ENCODE measurements at regions not wholly inside any gene's neighbourhood (a gene's known extent, or its start where the extent isn't known, plus 50 kb on each side); places are given as distances from the start of the nearest gene placed in this dataset.

GRCh38 chr14:73800970-73801515, 50.6 kb upstream of the PTGR2 start:
- no peak for DNase-seq

DNA sequence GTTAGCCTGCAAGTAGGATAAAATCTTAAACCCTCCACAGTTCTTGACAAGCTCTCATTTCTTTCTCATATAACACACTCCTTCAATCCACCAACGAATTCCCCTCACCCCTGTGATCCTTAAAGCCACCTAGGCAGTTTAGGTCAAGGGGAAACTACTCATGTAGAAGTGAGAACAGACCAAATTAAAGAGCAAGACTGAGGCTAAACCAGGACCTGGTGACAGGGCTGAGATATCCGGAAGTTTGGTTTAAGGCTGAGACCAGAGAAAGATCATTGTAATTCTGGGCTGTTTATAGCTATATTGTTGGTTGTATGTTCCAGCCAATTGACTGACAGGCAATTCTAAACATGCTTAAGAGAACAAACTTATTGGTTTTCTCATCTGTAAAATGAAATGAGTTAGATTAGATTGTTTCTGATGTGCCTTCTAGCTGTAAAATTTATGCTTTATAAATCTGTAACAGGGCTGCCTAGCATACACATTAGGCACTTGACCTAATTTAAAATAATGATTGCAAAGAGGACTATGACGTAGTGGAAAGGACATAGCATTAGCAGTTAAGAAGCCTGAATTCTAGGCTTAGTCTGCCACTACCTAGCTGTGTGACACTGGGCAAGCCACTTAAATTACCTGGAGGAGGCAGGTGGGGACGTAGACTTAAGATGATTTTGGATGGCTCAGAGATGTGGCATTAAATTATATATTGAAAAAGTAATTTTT, 53.9 kb upstream of the PTGR2 start:
- no peak for DNase-seq

GRCh38 chr14:73796893-73797542, 54.6 kb upstream of the PTGR2 start:
- DNase-seq, result no peak

- no peak for DNase-seq
Measured at GRCh38 chr14:73796415-73796814, 55.2 kb upstream of the PTGR2 start.

DNA sequence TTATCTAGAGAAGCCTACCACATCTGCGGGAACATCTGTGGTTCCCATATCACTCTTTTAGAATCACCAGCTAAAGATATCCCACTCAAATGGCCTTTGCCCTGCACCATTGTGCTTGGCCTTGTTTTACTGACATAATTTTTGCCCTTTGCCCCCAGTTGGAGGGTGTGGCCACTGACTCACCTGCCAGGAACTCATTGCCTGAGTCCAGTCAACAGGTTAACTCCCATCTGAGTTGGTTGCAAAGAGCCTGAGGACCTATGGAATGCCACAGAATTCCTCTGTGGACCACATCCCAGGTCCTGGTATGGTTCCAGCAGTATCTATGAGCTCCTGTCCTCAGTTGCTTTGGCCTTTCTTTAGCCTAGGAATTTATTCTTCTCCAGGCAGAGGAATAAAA, 55.7 kb upstream of the PTGR2 start:
- DNase-seq, result no peak

DNA sequence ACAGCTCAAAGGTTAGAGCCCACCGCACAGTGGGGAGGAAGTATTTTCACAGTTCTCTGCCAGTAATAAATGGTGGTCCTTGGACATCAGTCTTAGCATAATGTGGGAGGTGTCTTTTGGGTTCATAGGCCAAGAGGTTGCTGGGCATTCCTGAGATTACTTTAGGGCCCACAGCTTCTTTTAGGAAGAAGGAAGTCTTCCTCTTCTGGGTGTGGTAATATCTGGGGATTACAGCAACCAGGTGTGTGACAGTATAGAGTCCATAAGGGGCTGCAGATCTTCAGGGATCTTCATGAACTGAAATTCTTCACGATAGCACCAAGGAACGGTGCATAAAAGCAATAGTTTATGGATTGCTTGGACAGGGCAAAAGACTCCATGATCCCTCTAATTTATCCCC, 56.2 kb upstream of the PTGR2 start:
- no peak for DNase-seq

DNA sequence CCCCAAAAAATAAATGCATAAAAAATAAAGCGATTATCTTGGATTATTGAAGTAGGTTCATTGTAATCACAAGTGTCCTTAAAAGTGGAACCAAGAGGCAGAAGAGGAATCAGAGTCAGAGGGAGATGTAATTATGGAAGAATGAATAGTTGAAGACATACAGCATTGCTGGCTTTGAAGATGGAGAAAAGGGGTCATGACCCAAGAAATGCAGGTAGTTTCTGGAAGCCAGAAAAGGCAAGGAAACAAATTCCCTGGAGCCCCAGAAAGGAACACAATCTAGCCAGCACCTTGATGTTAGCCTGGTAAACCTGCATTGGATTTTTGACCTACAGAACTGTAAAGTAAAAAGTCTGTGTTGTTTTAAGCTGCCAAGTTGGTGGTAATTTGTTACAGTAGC, 57.5 kb upstream of the PTGR2 start:
- no peak for DNase-seq

DNA sequence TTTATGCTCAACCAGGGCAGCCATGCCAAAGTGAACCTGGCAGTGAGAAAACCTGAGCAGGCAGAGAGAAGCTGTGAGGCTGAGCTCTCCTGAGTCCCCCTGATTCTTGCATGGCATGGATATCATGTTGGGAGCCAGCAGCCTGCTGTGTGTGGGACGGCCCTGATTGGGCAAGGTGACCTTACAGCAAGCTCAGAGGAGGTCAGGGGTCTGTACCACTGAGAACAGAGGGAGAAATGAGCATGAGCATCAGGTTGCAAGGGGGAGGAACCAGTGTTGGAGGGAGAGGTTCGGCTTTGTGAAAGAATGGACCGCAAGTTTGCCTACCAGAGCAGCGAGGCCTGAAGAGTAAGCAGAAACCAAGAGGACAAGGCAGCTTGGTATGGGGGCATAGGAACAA, 59.1 kb upstream of the PTGR2 start:
- DNase-seq, result no peak

DNA sequence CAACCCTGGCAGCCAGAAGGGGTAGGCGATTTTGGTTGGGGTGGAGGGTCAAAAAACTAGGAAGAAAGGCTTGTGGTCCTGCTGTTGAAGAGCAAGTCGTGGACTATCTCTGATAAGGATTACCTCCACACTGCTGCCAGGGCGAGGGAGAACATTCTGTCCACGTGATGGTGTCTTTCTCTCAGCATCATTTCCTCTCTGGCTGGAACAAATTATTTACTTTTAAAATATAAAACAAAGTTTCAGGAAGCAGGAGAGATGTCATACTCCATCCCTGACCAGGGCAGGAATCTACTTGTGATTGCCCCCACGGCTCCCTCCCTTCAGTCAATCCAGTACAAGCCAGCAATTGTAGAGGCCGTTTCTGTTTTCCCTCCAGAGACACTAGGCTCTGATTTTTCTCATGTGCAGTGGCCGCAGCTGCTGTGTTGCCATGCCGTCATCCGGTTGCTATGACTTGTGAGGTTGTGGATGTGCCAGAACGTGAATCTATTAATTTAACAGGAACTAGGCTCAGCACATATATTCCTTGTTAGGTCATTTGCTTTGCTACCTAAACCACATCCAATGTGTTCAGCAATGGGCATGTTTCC, 61.5 kb upstream of the PTGR2 start:
- no peak for DNase-seq

DNA sequence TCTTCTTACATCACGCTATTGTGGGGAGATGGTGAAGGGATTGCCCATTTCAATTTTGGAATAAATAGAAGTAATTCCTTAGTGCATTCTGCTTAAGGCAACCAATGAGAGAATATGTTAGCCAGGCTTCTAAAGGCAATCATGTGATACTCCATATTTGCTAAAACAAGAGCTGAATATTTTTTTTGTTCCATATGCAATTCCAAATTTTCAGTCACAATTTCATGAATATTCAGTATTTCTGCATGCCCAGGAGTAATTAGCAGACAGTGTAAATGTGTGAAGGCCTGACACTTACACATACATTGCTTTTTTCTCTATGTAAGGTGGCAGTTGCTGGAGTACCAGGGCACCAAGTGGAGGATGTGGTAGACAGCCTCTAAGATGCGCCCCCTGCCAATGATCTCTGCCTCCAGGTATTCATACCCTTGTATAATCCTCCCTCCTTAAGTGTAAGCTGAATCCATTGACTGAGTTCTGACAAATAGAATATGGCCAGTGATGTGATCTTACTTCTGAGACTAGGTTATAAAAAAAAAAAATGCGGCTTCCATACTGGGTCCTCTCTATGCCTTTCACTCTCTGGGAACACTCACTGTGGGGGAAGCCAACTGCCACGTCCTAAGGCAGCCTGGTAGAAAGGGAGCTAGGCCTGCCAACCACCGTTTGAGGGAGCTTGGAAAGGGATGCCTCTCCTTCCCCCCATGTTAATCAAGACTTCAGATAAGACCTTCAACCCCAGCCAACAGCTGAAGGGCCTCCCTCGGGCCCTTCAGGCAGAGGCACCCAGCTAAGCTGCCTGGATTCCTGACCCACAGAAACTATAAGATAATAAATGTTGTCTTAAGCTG, 62.7 kb upstream of the PTGR2 start:
- no peak for DNase-seq

DNA sequence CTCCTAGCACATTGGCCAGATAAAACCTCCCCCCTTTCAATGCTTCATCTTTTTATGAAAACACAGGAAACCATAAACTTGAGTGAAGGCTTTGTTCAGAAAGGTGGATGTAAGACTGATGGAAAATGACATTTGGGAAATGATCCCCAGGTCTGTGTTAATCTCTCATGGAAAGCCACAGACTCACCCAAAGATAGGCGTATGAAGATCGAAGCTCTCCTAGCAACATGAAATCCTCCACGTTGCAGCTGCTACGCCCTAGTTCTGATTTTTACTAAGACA, 63.4 kb upstream of the PTGR2 start:
- no peak for DNase-seq

- DNase-seq, result no peak
Measured at GRCh38 chr14:73787486-73788316, 63.9 kb upstream of the PTGR2 start.

GRCh38 chr14:73786636-73787485, 64.8 kb upstream of the PTGR2 start:
- no peak for DNase-seq

GRCh38 chr14:73785834-73786635, 65.6 kb upstream of the PTGR2 start:
- DNase-seq, result no peak

DNA sequence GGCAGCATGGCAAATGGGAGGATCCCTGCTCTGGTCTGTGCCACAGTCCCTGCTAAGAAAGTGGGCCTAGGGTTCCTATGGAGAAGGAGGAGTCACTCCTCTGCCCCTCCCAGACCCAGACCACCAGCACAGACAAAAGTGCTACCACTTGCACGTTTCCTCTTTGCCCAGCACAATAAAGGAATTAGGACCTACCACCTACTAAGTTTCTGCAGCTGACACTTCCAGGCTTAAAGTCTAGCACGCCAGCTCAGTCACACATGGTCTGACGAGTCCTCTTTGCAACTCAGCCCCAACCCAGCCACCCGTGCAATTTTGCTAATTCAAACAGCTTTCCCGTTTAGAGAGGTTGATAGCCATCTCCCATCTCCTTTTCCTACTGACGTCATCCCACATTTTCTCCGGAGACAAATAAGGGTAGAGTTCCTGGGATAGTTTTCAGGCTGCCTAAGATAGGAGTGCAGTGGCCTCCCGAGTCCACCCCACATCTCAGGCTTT, 66.2 kb upstream of the PTGR2 start:
- DNase-seq, result no peak

- DNase-seq, result no peak
Measured at GRCh38 chr14:73784988-73785313, 66.7 kb upstream of the PTGR2 start.

DNA sequence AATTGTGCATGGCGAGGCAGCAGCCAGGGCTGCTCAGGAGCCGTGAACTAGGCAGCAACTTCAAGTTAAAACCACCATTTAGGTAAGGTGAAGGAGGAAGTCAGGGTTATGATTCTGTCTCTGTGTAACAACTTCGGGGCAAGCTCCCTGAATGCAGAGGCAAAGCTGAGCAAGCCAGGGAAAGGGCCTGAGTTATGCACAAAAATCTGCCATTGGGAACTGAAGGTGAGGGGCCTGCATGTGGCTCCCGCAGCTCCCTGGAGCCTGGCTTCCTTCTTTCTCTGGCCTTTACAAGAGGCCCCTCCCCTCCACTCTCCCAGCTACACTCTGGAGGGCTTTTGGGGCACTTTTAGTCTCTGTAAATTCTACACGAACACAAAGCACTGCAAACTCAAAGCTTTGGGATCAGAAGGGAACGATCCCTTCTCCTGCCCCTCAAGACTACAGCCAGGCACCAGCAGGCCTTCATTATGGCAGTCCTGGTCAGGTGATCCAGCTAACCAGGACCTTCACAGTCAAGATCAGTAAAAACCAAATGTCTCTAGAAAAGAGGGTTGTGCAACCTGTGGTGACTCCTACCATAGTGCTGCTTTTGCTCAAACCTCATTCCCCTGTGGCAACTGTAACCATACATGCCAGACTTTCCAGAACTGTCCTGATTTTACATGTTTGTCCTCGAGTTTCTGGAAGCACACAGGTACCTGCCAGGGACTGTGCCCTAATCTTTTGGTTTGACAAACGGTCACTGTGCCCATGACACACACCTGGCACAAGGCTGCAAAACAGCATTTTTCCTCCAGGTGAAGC, 67.2 kb upstream of the PTGR2 start:
- no peak for DNase-seq

- no peak for DNase-seq
Measured at GRCh38 chr14:73783107-73783727, 68.4 kb upstream of the PTGR2 start.

- DNase-seq, result no peak
Measured at GRCh38 chr14:73782623-73783022, 68.4 kb upstream of the PNMA1 start.

Measured in NCI-H2029 (cell line).